ENCODE measurements at regions not wholly inside any gene's neighbourhood (a gene's known extent, or its start where the extent isn't known, plus 50 kb on each side); places are given as distances from the start of the nearest gene placed in this dataset.

DNA sequence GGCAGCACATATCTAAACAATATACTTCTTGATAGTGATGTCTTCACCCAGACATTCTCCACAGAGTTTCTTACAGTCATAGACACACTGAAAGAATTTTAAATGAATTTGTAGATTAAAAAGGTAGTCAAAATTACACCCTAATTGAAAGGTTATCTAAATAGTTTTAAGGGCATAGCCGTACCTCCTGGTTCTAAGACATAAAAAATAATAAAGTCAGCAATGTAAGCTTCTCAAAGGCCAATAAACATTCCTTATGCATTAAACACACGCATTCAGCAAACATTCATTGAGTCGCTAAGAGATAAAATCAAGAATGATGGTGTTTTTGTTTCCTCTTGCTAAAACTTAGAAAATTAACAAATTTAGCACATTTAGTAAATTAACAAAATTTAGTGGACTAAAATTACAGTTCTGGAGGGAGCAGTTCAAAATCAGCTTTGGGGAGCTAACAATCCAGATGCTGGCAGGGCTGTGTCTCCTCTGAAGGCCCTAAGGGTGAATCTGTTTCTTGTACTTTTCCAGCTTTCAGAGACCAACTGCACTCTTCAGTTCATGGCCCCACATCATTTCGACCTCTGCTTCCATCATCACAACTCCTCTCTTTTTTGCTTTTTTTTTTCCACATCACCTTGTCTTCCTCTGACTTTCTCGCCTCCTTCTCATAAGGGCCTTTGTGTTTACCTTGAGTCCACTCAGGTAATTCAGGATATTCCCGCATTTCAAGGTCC is 516.5 kb downstream of the DNAH5 start:
- Histone ChIP-seq H2AFZ (ENCODE audit: low read length) (no peak overlapping the region), H3K9me3 (ENCODE audit: low read length) (no peaks in the 10 kb centered on the region), H3K27ac (ENCODE audit: low read depth, low read length, poor library complexity, severe bottlenecking) (no peak overlapping the region), H4K20me1 (ENCODE audit: insufficient read depth, low read length) (no peaks in the 10 kb centered on the region), H3K4me1 (ENCODE audit: insufficient read depth, low read length, poor library complexity, severe bottlenecking) (no peaks in the 10 kb centered on the region), H3K79me2 (ENCODE audit: insufficient read depth, low read depth, low read length) (no peaks in the 10 kb centered on the region), H3K36me3 (ENCODE audit: insufficient read depth, low read length) (no peaks in the 10 kb centered on the region), H3K4me3 (ENCODE audit: low read depth, low read length, poor library complexity, severe bottlenecking) (no peak overlapping the region), H3K4me2 (ENCODE audit: low read length) (no peak overlapping the region), H3K9me2 (ENCODE audit: insufficient read depth, low read length) (no peaks in the 10 kb centered on the region)
- CTCF ChIA-PET (ENCODE audit: unreplicated experiment), result no interaction called here
- BruUV-seq (replicated peaks), result no TSS peak
- intact Hi-C loops (cut with micrococcal nuclease; ENCODE audit: unreplicated experiment), result no loop called here
- DNase-seq (ENCODE audit: low spot score), result no peak
- POLR2A ChIA-PET, result interaction anchor here (0.6 to 1.0 kb wide), 2 partner anchors 25 to 1508 kb away, joined by 3 read pairs; no protein-coding TSS in a partner anchor
- TF ChIP-seq, protein P1, sequence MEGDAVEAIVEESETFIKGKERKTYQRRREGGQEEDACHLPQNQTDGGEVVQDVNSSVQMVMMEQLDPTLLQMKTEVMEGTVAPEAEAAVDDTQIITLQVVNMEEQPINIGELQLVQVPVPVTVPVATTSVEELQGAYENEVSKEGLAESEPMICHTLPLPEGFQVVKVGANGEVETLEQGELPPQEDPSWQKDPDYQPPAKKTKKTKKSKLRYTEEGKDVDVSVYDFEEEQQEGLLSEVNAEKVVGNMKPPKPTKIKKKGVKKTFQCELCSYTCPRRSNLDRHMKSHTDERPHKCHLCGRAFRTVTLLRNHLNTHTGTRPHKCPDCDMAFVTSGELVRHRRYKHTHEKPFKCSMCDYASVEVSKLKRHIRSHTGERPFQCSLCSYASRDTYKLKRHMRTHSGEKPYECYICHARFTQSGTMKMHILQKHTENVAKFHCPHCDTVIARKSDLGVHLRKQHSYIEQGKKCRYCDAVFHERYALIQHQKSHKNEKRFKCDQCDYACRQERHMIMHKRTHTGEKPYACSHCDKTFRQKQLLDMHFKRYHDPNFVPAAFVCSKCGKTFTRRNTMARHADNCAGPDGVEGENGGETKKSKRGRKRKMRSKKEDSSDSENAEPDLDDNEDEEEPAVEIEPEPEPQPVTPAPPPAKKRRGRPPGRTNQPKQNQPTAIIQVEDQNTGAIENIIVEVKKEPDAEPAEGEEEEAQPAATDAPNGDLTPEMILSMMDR (conservative IDR thresholded peaks at IDR 0.05; ENCODE audit: low read length), result no peak

- BruUV-seq (replicated peaks), result no TSS peak
- POLR2A ChIA-PET, result no interaction called here
- Histone ChIP-seq H3K4me2 (ENCODE audit: low read length) (no peak overlapping the region), H3K4me1 (ENCODE audit: insufficient read depth, low read length, poor library complexity, severe bottlenecking) (no peaks in the 10 kb centered on the region), H4K20me1 (ENCODE audit: insufficient read depth, low read length) (no peaks in the 10 kb centered on the region), H3K36me3 (ENCODE audit: insufficient read depth, low read length) (no peaks in the 10 kb centered on the region), H2AFZ (ENCODE audit: low read length) (no peak overlapping the region), H3K9me3 (ENCODE audit: low read length) (no peaks in the 10 kb centered on the region), H3K27ac (ENCODE audit: low read depth, low read length, poor library complexity, severe bottlenecking) (no peak overlapping the region), H3K79me2 (ENCODE audit: insufficient read depth, low read depth, low read length) (no peaks in the 10 kb centered on the region), H3K9me2 (ENCODE audit: insufficient read depth, low read length) (no peaks in the 10 kb centered on the region), H3K4me3 (ENCODE audit: low read depth, low read length, poor library complexity, severe bottlenecking) (no peak overlapping the region)
- intact Hi-C loops (cut with micrococcal nuclease; ENCODE audit: unreplicated experiment), result no loop called here
- CTCF ChIA-PET (ENCODE audit: unreplicated experiment), result no interaction called here
- DNase-seq (ENCODE audit: low spot score), result no peak
- TF ChIP-seq EZH2phosphoT487 (IDR thresholded peaks at IDR 0.05; ENCODE audit: borderline replicate concordance, low read depth, low read length), result no peak
- TF ChIP-seq, protein P1 (conservative IDR thresholded peaks at IDR 0.05; ENCODE audit: low read length), result no peak
These were observed 532.4 kb downstream of the DNAH5 start for GRCh38 chr5:13412040-13412595.

DNA sequence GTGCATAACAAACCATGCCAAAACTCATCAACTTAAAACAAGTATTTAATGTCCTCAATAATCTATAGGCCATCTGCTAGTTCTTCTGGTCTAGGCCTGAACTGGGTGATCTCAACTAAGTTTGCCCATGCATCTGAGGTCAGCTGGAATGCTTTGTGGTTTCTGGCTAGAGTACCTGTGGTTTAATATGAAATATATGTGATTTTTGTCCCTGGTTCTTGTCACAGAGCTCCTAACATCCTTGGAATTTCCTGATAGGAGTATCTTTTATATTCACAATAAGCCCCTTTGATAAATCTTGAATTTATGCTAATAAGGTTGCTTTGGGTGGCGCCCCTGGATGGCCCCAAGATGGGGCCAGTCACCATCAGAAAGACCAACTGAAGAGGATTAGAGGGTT is 535.9 kb downstream of the DNAH5 start:
- Histone ChIP-seq H3K9me3 (ENCODE audit: low read length) (no peaks in the 10 kb centered on the region), H4K20me1 (ENCODE audit: insufficient read depth, low read length) (no peaks in the 10 kb centered on the region), H2AFZ (ENCODE audit: low read length) (no peak overlapping the region), H3K79me2 (ENCODE audit: insufficient read depth, low read depth, low read length) (no peaks in the 10 kb centered on the region), H3K4me3 (ENCODE audit: low read depth, low read length, poor library complexity, severe bottlenecking) (no peak overlapping the region), H3K27ac (ENCODE audit: low read depth, low read length, poor library complexity, severe bottlenecking) (no peak overlapping the region), H3K4me1 (ENCODE audit: insufficient read depth, low read length, poor library complexity, severe bottlenecking) (no peaks in the 10 kb centered on the region), H3K9me2 (ENCODE audit: insufficient read depth, low read length) (no peaks in the 10 kb centered on the region), H3K4me2 (ENCODE audit: low read length) (no peak overlapping the region), H3K36me3 (ENCODE audit: insufficient read depth, low read length) (no peaks in the 10 kb centered on the region)
- ChIA-PET CTCF (ENCODE audit: unreplicated experiment) (no interaction called here), POLR2A (interaction anchor here (0.5 to 0.6 kb wide), 2 partner anchors 499 to 823 kb away, joined by 3 to 4 read pairs; no protein-coding TSS in a partner anchor)
- DNase-seq (ENCODE audit: low spot score), result no peak
- intact Hi-C loops (cut with micrococcal nuclease; ENCODE audit: unreplicated experiment), result no loop called here
- no TSS peak for BruUV-seq (replicated peaks)
- no peak for TF ChIP-seq EZH2phosphoT487 (IDR thresholded peaks at IDR 0.05; ENCODE audit: borderline replicate concordance, low read depth, low read length)
